H1 (cell line): ENCODE measurements at regions not wholly inside any gene's neighbourhood (a gene's known extent, or its start where the extent isn't known, plus 50 kb on each side); places are given as distances from the start of the nearest gene placed in this dataset.

Experiments
- CTCF ChIA-PET: fragments of 300-600 bp; sonication (Branson Sonifier 250); formaldehyde crosslinking; loops from one replicate; lab custom pipeline; 2021; ENCODE audit not compliant: partially characterized antibody; lab: Charles Lee
- POLR2A ChIA-PET: fragments of 300-600 bp; sonication (Branson Sonifier 250); formaldehyde crosslinking; loops from one replicate; lab custom pipeline; 2021; ENCODE audit warnings: inconsistent platforms; ENCODE audit not compliant: partially characterized antibody; lab: Charles Lee
- DNase-seq, 2 experiments: peaks; one replicate each; pipeline versions ENCODE4 v3.0.0 to v3.0.0-alpha.2; 2010 to 2022; ENCODE audit warnings: low spot score in 2 of 2, low read depth in 1 of 2, mixed read lengths in 1 of 2
- FAIRE-seq: peaks from 2 replicates; lab custom pipeline; 2011; peaks lifted over from hg19 to GRCh38; lab: Jason Lieb, UNC
- H2AFZ ChIP-seq: 2 replicates; pipeline ENCODE4 v1.8.1; 2012; ENCODE audit warnings: low read length, inconsistent platforms
- H2AK5ac ChIP-seq: 2 replicates; pipeline ENCODE4 v1.6.1; 2013; ENCODE audit warnings: low read depth, low read length
- H2BK120ac ChIP-seq: replicated peaks from 2 replicates; pipeline ENCODE3; 2013; ENCODE audit warnings: low read depth, low read length, inconsistent platforms
- H2BK12ac ChIP-seq: 2 replicates; pipeline ENCODE4 v1.6.1; 2013; ENCODE audit warnings: low read depth, low read length
- H2BK15ac ChIP-seq: 2 replicates; pipeline ENCODE4 v1.6.1; 2013; ENCODE audit warnings: low read length
- H2BK20ac ChIP-seq: 2 replicates; pipeline ENCODE4 v1.6.1; 2013; ENCODE audit warnings: low read length
- H2BK5ac ChIP-seq: 2 replicates; pipeline ENCODE4 v1.6.1; 2013; ENCODE audit warnings: low read depth, low read length
- H3K14ac ChIP-seq: 2 replicates; pipeline ENCODE4 v1.6.1; 2013; ENCODE audit warnings: inconsistent platforms; ENCODE audit not compliant: insufficient read length
- H3K18ac ChIP-seq: 2 replicates; pipeline ENCODE4 v1.6.1; 2013; ENCODE audit warnings: low read length; ENCODE audit errors: extremely low read depth
- H3K23ac ChIP-seq: 2 replicates; pipeline ENCODE4 v1.6.1; 2013; ENCODE audit warnings: inconsistent platforms; ENCODE audit not compliant: insufficient read length
- H3K23me2 ChIP-seq: 2 replicates; pipeline ENCODE4 v1.6.1; 2013; ENCODE audit warnings: low read depth, low read length
- H3K27ac ChIP-seq: 2 replicates; pipeline ENCODE4 v1.6.1; 2011; ENCODE audit warnings: low read depth, low read length, inconsistent platforms
- H3K27me3 ChIP-seq, 4 experiments: replicated peaks in 1 of 4; 1 replicate in 1 of 4; 2 replicates in 3 of 4; pipeline versions ENCODE4 v1.6.1 to v1.8.1; 2011 to 2013; ENCODE audit warnings: low read length in 3 of 4, mild to moderate bottlenecking in 3 of 4, inconsistent platforms in 2 of 4, mixed read lengths in 2 of 4, moderate library complexity in 1 of 4; ENCODE audit not compliant: control insufficient read depth in 3 of 4, insufficient read depth in 3 of 4; ENCODE audit errors: extremely low read depth in 1 of 4
- H3K36me3 ChIP-seq, 4 experiments: 2 replicates each; pipeline versions ENCODE4 v1.6.1 to v1.8.1; 2011 to 2013; ENCODE audit warnings: mild to moderate bottlenecking in 4 of 4, low read length in 3 of 4, moderate library complexity in 2 of 4, control low read depth in 1 of 4, inconsistent platforms in 1 of 4; ENCODE audit not compliant: insufficient read depth in 4 of 4, control insufficient read depth in 2 of 4
- H3K4ac ChIP-seq: replicated peaks from 2 replicates; pipeline ENCODE3; 2013; ENCODE audit warnings: low read length, low read depth, mixed read lengths, inconsistent platforms; ENCODE audit not compliant: insufficient read length
- H3K4me1 ChIP-seq, 4 experiments: replicated peaks in 1 of 4; 1 replicate in 1 of 4; 2 replicates in 3 of 4; pipeline versions ENCODE4 v1.6.1 to v1.8.1; 2011 to 2013; ENCODE audit warnings: low read length in 3 of 4, inconsistent platforms in 2 of 4, mixed read lengths in 1 of 4; ENCODE audit not compliant: insufficient read depth in 4 of 4, control insufficient read depth in 3 of 4
- H3K4me2 ChIP-seq, 2 experiments: 2 replicates each; pipeline versions ENCODE4 v1.6.1 to v1.8.1; 2011 to 2013; ENCODE audit warnings: low read depth in 2 of 2, low read length in 2 of 2, control low read depth in 1 of 2, inconsistent platforms in 1 of 2, mild to moderate bottlenecking in 1 of 2; ENCODE audit not compliant: insufficient read depth in 1 of 2
- H3K4me3 ChIP-seq, 4 experiments: fragments of 200-600, 300-600 bp in 1 of 4; sonication (generic), shearing (Covaris generic), sonication (Bioruptor Twin) in 1 of 4; 2 replicates each; pipeline versions ENCODE4 v1.5.1 to v1.8.1; 2011 to 2016; ENCODE audit warnings: low read length in 4 of 4, low read depth in 3 of 4, control low read depth in 2 of 4, inconsistent platforms in 2 of 4, mild to moderate bottlenecking in 2 of 4, mixed read lengths in 1 of 4, moderate library complexity in 1 of 4; ENCODE audit not compliant: insufficient read depth in 2 of 4; ENCODE audit errors: extremely low read depth in 1 of 4
- H3K56ac ChIP-seq: replicated peaks from 2 replicates; pipeline ENCODE3; 2013; ENCODE audit warnings: low read depth, mild to moderate bottlenecking, mixed read lengths, low read length, inconsistent platforms; ENCODE audit not compliant: insufficient read length
- H3K79me1 ChIP-seq: 2 replicates; pipeline ENCODE4 v1.6.1; 2013; ENCODE audit warnings: low read depth, low read length, control low read depth
- H3K79me2 ChIP-seq, 2 experiments: 2 replicates each; pipeline versions ENCODE4 v1.6.1 to v1.8.1; 2012 to 2013; ENCODE audit warnings: low read length in 2 of 2, mild to moderate bottlenecking in 2 of 2, inconsistent platforms in 1 of 2; ENCODE audit not compliant: insufficient read depth in 2 of 2, control insufficient read depth in 1 of 2
- H3K9ac ChIP-seq, 4 experiments: replicated peaks in 1 of 4; 1 replicate in 1 of 4; 2 replicates in 3 of 4; pipeline versions ENCODE4 v1.6.1 to v1.8.1; 2011 to 2013; ENCODE audit warnings: low read depth in 3 of 4, low read length in 3 of 4, control low read depth in 2 of 4, mild to moderate bottlenecking in 2 of 4, moderate library complexity in 2 of 4, inconsistent platforms in 1 of 4; ENCODE audit errors: extremely low read depth in 1 of 4
- H3K9me3 ChIP-seq, 2 experiments: 2 replicates each; pipeline versions ENCODE4 v1.6.1 to v1.8.1; 2012 to 2013; ENCODE audit warnings: mild to moderate bottlenecking in 2 of 2, moderate library complexity in 2 of 2, control low read depth in 1 of 2, inconsistent platforms in 1 of 2, low read depth in 1 of 2, low read length in 1 of 2, mixed read lengths in 1 of 2; ENCODE audit not compliant: insufficient read depth in 2 of 2
- H4K20me1 ChIP-seq, 2 experiments: replicated peaks in 1 of 2; 2 replicates each; pipeline versions ENCODE3 to v1.8.1; 2011 to 2013; ENCODE audit warnings: inconsistent platforms in 2 of 2, low read length in 2 of 2, mild to moderate bottlenecking in 1 of 2; ENCODE audit not compliant: insufficient read depth in 2 of 2, control insufficient read depth in 1 of 2
- H4K5ac ChIP-seq: 2 replicates; pipeline ENCODE4 v1.6.1; 2013; ENCODE audit warnings: low read length, low read depth, mixed read lengths, inconsistent platforms; ENCODE audit not compliant: insufficient read length
- H4K8ac ChIP-seq: 2 replicates; pipeline ENCODE4 v1.8.0; 2013; ENCODE audit warnings: mild to moderate bottlenecking, moderate library complexity, low read length, inconsistent platforms; ENCODE audit not compliant: insufficient read depth; ENCODE audit errors: extremely low read depth
- H4K91ac ChIP-seq: replicated peaks from 2 replicates; pipeline ENCODE3; 2013; ENCODE audit warnings: low read length, mixed read lengths, inconsistent platforms; ENCODE audit not compliant: insufficient read length
- CEBPB ChIP-seq: IDR thresholded peaks from 2 replicates; pipeline ENCODE4 v1.6.1; 2012; ENCODE audit warnings: low read depth, low read length
- CTCF ChIP-seq, 3 experiments: IDR thresholded peaks; 1 replicate in 2 of 3; 2 replicates in 1 of 3; pipeline versions ENCODE4 v1.5.1 to v1.6.1; 2011; ENCODE audit warnings: low read length in 3 of 3, mild to moderate bottlenecking in 3 of 3, inconsistent platforms in 2 of 3, low read depth in 1 of 3, moderate library complexity in 1 of 3; ENCODE audit not compliant: insufficient read depth in 1 of 3; ENCODE audit errors: control extremely low read depth in 1 of 3
- POLR2A ChIP-seq, 2 experiments: IDR thresholded peaks; 1 replicate in 1 of 2; 2 replicates in 1 of 2; pipeline ENCODE4 v1.6.1; 2011; ENCODE audit warnings: low read depth in 2 of 2, low read length in 2 of 2, mild to moderate bottlenecking in 2 of 2; ENCODE audit errors: control extremely low read depth in 1 of 2
- RAD21 ChIP-seq, 2 experiments: IDR thresholded peaks in 1 of 2; conservative IDR thresholded peaks in 1 of 2; 2 replicates each; pipeline ENCODE4 v1.6.1; 2011; ENCODE audit warnings: low read depth in 2 of 2, low read length in 2 of 2, improper control_type of control experiment in 1 of 2, inconsistent platforms in 1 of 2, mild to moderate bottlenecking in 1 of 2, moderate library complexity in 1 of 2
- WGBS, 2 experiments: shearing (Covaris generic) in 1 of 2; methylation state at CpG; one replicate each; pipeline versions ENCODE4 v1.1.6 to v1.1.7; 2013 to 2015; ENCODE audit warnings: low lambda C conversion rate in 2 of 2, mixed read lengths in 2 of 2, inconsistent platforms in 1 of 2, low coverage in 1 of 2, missing lambda C conversion rate in 1 of 2; ENCODE audit not compliant: insufficient replicate concordance in 2 of 2, insufficient coverage in 1 of 2, insufficient read length in 1 of 2; ENCODE audit errors: extremely low coverage in 1 of 2, missing lambda C conversion rate in 1 of 2; 5-methylcytosine and 5-hydroxymethylcytosine counted together
- TF ChIP-seq, protein P1 (sequence below): IDR thresholded peaks from 2 replicates; pipeline ENCODE4 v1.6.1; 2012; ENCODE audit warnings: inconsistent platforms

DNA sequence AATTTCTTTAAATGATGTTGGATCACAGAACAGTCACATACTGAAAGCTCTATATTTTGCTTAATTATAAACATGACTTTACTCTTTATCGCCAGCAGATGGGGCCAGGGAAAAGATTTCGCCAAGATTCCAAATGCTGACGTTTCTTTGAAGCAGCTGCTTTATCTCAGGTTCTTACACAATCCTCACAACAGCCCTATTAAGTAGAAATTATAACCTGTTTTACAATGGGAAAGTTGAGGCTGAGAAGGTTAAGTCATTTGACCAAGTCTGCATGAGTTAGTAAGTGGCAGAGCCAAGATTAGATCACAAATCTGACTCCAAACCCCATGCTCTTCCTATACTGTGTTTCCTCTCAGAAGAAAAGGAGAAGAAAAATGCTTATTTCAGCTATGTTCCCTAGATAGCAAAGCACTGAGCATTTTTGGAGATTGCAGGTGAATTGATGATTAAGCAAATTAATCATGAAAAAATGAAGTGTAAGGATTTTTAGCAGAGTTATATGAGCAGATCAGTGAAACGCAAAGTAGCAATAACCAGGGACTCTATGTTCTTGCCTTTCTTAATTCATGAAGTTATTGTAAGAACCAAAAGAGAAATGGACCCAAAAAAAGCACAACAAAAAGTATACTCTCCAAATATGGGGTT is 79.0 kb downstream of the AASDHPPT start:
- Histone ChIP-seq H3K9ac (no peak overlapping the region), H3K79me2 (no peaks in the 10 kb centered on the region), H3K4me1 (no peaks in the 10 kb centered on the region), H4K8ac (no peak overlapping the region), H4K5ac (no peak overlapping the region), H3K23ac (no peak overlapping the region), H3K23me2 (no peaks in the 10 kb centered on the region), H2AFZ (peak overlapping the region; percentile 95), H4K91ac (no peak overlapping the region), H2BK120ac (no peak overlapping the region), H4K20me1 (no peaks in the 10 kb centered on the region), H3K18ac (no peak overlapping the region), H3K27ac (no peak overlapping the region), H2BK5ac (no peak overlapping the region), H2BK20ac (no peak overlapping the region), H3K79me1 (no peaks in the 10 kb centered on the region), H3K4me2 (no peak overlapping the region), H3K4me3 (no peak overlapping the region), H3K36me3 (no peaks in the 10 kb centered on the region), H2BK12ac (no peak overlapping the region), H2AK5ac (no peak overlapping the region), H3K27me3 (peaks cover 0 to 2% (median 0%) of the 10 kb centered on the region in 4 experiments; a peak in 1 of 7 replicates), H3K9me3 (peaks cover 0 to under 1% of the 10 kb centered on the region in 2 experiments; a peak in 1 of 4 replicates), H3K4ac (no peak overlapping the region), H3K56ac (no peak overlapping the region), H2BK15ac (no peak overlapping the region), H3K14ac (no peak overlapping the region)
- TF ChIP-seq POLR2A (IDR thresholded peaks at IDR 0.05; ENCODE audit: control extremely low read depth in 1 of 2, low read depth in 2 of 2, low read length in 2 of 2) (no peak), CEBPB (peak; percentile 73), CTCF (IDR thresholded peaks at IDR 0.05; ENCODE audit: control extremely low read depth in 1 of 3, insufficient read depth in 1 of 3, low read depth in 1 of 3, low read length in 3 of 3) (peak in 2 of 3 experiments; percentile 48 to 49; a peak in 3 of 4 replicates), RAD21 (IDR thresholded peaks at IDR 0.05 in 1 of 2, conservative IDR thresholded peaks at IDR 0.05 in 1 of 2; ENCODE audit: low read depth in 2 of 2, low read length in 2 of 2) (peak; percentile 66 to 71)
- TF ChIP-seq, protein P1, sequence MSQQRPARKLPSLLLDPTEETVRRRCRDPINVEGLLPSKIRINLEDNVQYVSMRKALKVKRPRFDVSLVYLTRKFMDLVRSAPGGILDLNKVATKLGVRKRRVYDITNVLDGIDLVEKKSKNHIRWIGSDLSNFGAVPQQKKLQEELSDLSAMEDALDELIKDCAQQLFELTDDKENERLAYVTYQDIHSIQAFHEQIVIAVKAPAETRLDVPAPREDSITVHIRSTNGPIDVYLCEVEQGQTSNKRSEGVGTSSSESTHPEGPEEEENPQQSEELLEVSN: no peak
- 37% methylated on average over 4 of the region's 4 CpGs; no CpG with 5 or more reads in 1 of the 2 experiments for WGBS, 2 experiments
- FAIRE-seq: peak; percentile 36
- DNase-seq: no peak
- ChIA-PET POLR2A (no interaction called here), CTCF (interaction anchor here (0.6 to 1.9 kb wide), 41 partner anchors 8 to 881 kb away, joined by 3 to 15 read pairs (median 3); no protein-coding TSS in a partner anchor)
